IPS DF 4.7 (cell line): ENCODE measurements at regions not wholly inside any gene's neighbourhood (a gene's known extent, or its start where the extent isn't known, plus 50 kb on each side); places are given as distances from the start of the nearest gene placed in this dataset.

Source experiments
- DNase-seq: peaks from one replicate; pipeline ENCODE4 v3.0.0-alpha.2; 2013; ENCODE audit warnings: low spot score; ENCODE audit errors: extremely low read depth

GRCh38 chr4:19910861-19911525 is 340.7 kb upstream of the SLIT2 start:
- DNase-seq, result no peak

- DNase-seq, result no peak
These were observed 346.7 kb upstream of the SLIT2 start for GRCh38 chr4:19905024-19905423.

GRCh38 chr4:19888587-19888986 is 363.1 kb upstream of the SLIT2 start:
- no peak for DNase-seq

- no peak for DNase-seq
These were observed 367.9 kb upstream of the SLIT2 start for GRCh38 chr4:19883841-19884240.

GRCh38 chr4:19880206-19880605 is 371.5 kb upstream of the SLIT2 start:
- DNase-seq, result no peak

- DNase-seq, result no peak
These were observed 372.4 kb upstream of the SLIT2 start for GRCh38 chr4:19879330-19879729.

- DNase-seq, result no peak
These were observed 393.7 kb upstream of the SLIT2 start for GRCh38 chr4:19857991-19858390.

GRCh38 chr4:19857380-19857779 is 394.3 kb upstream of the SLIT2 start:
- no peak for DNase-seq

- no peak for DNase-seq
These were observed 400.8 kb upstream of the SLIT2 start for GRCh38 chr4:19850909-19851308.

- DNase-seq, result no peak
These were observed 407.3 kb upstream of the SLIT2 start for GRCh38 chr4:19844446-19844845.

- DNase-seq, result no peak
These were observed 409.2 kb upstream of the SLIT2 start for GRCh38 chr4:19842471-19842870.

GRCh38 chr4:19838858-19839257 is 412.8 kb upstream of the SLIT2 start:
- no peak for DNase-seq

GRCh38 chr4:19835429-19835828 is 416.3 kb upstream of the SLIT2 start:
- no peak for DNase-seq

- no peak for DNase-seq
These were observed 419.3 kb upstream of the SLIT2 start for GRCh38 chr4:19832411-19832810.

- DNase-seq, result no peak
These were observed 419.9 kb upstream of the SLIT2 start for GRCh38 chr4:19831644-19832285.

GRCh38 chr4:19829101-19829500 is 422.6 kb upstream of the SLIT2 start:
- no peak for DNase-seq

- DNase-seq, result no peak
These were observed 427.9 kb upstream of the SLIT2 start for GRCh38 chr4:19823781-19824180.

- DNase-seq, result no peak
These were observed 432.0 kb upstream of the SLIT2 start for GRCh38 chr4:19819737-19820136.

- no peak for DNase-seq
These were observed 441.7 kb upstream of the SLIT2 start for GRCh38 chr4:19809989-19810388.

GRCh38 chr4:19807505-19807904 is 444.2 kb upstream of the SLIT2 start:
- DNase-seq, result no peak

GRCh38 chr4:19806865-19807264 is 444.8 kb upstream of the SLIT2 start:
- DNase-seq, result no peak

GRCh38 chr4:19803406-19803805 is 448.3 kb upstream of the SLIT2 start:
- no peak for DNase-seq

- no peak for DNase-seq
These were observed 457.9 kb upstream of the SLIT2 start for GRCh38 chr4:19793831-19794230.
